ENCODE measurements at regions not wholly inside any gene's neighbourhood (a gene's known extent, or its start where the extent isn't known, plus 50 kb on each side); places are given as distances from the start of the nearest gene placed in this dataset.
A peak's percentile ranks its signal among the peaks of the same experiment; 100 is the strongest.

DNA sequence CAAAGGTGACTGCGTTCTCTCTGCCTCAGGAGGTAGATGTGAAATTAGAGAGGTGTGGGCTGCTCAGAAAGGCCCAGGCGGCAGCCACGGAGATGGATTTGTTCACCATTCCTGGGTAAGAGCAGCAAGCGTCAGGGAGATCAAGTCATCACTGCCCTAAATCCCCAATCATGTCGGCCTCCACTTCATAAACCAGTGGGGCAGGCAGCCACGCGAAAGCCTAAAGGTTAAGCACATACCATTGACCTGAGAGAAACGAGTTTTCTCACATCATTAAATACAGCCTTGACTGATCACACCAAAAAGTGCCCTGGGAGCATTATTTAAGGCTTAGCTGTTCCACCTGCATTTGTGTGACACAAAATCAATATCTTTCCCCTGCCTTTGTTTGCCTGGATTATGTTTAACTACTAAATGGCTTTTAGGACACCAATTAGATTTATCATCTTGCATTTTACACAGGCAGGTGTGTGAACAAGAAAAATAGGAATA is 50.7 kb upstream of the FOXB1 start:
- DNase-seq (ENCODE audit: low spot score): no peak

DNA sequence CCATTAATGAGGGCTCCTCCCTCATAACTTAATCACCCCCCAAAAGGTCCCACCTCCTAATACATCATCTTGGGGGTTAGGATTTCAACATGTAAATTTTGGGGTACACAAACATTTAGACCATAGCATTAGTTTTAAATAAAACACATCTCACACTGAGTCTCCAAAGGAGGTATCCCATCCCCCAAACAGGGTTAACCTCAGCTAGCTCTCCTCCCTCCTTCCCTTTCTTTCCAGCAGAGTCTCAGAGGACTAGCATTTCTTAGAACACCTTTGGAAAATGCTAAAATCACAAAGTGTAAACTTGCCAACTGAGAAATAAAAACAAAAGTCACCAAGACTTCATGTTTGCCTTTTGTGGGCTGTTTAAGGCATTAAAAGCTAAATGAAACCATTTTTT is 51.2 kb upstream of the FOXB1 start:
- no peak for DNase-seq (ENCODE audit: low spot score)

DNA sequence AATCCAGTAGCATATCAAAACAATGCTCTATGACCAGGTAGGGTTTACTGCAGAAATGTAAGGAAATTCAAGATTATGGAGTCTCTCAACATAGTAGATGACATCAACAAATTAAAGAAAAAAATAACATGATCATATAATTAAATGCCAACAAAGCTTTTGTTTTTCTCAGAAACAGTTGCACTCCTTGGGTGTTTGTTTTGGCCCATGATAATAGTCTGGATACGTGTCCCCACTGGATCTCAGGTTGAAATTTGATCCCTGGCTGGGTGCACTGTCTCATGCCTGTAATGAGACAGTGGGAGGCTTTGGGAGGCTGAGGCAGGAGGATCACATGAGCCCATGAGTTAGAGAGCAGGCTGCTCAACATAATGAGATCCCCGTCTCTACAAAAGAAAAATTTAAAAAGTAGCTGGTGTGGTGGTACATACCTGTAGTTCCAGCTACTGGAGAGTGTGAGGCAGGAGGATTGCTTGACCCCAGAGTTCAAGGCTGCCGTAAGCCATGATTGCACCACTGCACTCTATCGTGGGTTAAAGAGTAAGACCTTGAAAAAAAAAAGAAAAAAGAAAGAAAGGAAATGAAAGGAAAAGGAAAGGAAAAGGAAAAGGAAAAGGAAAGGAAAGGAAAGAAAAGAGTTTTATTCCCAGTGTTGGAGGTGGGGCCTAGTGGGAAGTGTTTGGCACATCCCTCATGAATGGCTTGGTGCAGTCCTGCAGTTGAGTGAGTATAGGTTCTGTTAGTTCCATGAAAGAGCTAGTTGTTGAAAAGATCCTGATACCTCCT is 53.3 kb upstream of the FOXB1 start:
- no peak for DNase-seq (ENCODE audit: low spot score)

DNA sequence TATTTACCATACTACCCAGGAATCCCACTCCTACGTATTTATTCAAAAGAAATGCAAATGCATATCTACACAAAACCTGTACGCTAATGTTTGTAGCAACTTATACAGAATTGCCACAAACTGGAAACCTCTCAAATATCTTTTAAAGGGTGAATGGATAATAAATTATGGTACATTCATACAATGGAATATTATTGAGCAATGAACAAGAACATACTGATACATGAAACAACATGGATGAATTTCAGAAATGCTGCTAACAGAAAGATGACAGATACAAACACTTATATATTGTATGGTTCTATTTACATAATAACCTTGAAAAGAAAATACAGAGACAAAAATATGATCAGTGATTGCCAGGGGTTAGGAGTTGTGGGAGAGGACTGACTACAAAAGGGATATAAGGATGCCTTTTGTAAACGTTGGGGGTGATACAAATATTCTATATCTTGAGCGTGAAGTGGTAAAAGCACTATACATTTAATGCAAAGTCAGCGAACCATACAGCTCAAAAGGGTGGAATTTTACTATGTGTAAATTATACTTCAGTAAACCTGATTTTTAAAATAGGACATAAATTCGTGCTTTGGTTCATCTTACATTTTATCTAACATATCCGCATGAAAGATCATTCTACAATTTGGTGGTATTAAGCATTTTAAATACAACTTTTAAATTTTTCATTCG is 55.0 kb upstream of the FOXB1 start:
- no peak for DNase-seq (ENCODE audit: low spot score)

DNA sequence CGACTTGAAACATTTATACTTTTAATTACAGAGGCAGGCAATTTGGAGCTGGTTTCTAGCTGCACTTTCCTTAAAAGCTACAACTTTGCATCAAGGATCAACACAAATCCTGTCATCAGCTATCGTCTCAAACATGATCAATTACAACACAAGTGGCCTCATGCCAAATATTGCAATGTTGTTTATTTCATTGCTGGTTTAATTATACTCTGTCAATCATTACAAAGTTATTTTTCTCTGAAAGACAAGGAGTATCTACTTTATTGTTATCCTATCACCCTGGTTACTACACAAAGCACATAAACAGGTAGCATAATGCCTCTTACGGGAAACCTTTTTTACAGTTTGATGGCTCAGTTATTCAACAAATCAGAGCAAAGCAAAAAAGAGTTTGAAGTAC is 58.0 kb upstream of the FOXB1 start:
- no peak for DNase-seq (ENCODE audit: low spot score)

DNA sequence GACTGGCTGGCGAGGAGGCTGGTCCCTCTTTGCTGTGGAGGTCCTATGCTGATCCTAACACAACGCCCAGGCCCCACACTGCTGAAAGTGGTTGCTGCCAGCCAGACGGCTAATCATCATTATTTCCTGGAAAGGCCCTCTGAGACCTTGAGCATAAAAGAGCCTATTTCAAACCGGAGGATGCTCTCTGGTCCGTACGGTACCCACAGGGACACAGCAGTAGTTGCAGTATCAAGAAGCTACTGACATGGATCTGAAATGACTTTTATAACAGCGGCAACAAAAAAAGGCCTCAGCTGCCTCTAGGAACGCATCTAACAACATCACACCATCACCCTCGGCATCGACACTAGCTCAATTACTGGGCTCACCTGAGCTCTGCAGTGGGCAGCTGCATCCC is 59.1 kb upstream of the FOXB1 start:
- DNase-seq (ENCODE audit: low spot score): no peak

DNA sequence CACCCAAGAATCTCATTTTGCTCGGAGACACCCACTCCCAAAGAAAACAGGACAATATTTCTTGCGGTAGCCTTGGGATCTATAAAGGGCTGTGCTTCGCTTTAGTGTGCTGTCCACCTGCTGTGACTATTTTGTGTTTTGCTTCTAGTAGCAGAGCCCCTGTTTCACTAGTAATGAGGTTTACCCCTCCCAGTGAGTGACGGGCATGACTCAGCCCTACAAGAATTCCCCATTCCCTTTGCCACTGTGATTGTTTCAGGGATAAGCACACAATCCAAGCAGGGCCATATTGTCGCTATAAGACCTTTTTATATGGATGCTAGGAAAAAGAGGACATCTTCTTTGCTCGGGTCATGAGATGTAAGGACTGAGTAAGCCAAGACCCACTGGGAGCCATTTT is 62.5 kb upstream of the FOXB1 start:
- no peak for DNase-seq (ENCODE audit: low spot score)

DNA sequence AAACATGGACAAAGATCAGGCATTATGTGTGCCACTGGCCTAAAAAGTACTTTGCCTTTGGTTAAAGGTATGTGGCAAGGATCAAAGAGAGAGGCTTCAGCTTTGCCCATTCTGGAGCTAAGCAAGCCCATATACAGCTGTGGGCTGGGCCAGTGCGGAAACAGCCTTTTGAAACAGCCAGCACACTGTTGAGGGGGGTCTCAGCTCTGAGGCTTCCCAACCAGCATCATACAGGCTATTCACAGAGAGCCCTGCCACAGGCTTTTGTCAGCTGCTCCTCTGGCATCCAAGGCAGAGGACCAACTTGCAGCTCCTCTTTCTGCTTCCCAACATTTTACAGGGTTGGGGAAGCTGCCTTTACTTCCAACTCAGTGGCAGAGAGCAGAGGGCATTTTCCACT is 63.2 kb upstream of the FOXB1 start:
- DNase-seq (ENCODE audit: low spot score): no peak

DNA sequence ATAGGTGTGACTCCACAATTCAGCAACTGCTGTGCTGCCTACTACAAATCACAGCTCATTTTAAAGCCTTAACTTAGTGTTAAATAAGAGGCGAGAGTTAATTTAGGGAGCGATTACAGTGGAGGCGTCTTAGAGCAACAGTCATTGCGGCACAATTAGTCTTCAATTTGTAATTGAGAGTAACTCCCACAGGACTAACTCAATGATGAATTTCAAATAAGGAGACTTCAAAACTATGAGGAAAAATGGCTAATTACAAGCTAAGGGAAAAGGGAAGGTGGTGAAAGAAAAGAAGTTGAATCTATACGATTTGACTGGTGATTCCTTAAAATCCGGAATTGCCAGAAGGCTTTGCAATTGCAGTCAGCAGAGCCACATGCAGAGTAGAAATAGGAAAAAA is 63.7 kb upstream of the FOXB1 start:
- no peak for DNase-seq (ENCODE audit: low spot score)

DNA sequence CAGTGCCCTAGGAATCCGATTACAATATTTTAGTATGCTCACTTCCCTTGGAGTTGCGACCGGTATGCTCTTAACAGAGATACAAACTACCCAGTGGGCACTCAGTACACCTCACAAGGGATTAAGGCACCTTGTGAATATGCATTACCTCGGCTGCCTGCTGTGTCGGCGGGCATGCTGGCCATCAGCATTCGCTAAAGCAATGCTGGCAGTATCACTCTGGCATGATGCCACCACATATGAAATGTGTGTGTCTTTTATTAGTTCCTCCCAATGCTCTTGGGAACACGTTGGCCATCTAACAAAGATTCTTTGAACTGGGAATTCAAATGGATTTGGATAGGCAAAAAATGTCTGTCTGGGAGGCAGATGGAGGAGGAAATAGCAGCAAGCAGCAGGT is 67.4 kb upstream of the FOXB1 start:
- no peak for DNase-seq (ENCODE audit: low spot score)

DNA sequence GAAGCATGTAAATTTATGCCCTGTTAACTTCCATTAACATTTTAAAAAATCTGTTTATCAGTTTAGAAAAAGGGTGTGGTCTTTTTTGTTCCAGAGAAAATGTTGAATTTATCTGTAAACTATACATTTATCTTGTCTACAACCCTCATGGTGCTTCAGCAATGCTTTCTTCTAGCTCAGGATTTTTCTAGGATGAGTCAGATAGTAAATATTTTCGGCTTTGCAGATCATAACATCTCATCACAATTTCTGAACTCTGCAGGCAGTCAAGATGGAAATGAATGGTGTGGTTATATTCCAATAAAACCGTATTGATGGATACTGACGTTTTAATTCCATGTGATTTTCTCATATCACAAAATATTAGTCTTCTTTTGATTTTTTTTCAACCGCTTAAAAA is 70.5 kb upstream of the FOXB1 start:
- DNase-seq (ENCODE audit: low spot score): no peak

DNA sequence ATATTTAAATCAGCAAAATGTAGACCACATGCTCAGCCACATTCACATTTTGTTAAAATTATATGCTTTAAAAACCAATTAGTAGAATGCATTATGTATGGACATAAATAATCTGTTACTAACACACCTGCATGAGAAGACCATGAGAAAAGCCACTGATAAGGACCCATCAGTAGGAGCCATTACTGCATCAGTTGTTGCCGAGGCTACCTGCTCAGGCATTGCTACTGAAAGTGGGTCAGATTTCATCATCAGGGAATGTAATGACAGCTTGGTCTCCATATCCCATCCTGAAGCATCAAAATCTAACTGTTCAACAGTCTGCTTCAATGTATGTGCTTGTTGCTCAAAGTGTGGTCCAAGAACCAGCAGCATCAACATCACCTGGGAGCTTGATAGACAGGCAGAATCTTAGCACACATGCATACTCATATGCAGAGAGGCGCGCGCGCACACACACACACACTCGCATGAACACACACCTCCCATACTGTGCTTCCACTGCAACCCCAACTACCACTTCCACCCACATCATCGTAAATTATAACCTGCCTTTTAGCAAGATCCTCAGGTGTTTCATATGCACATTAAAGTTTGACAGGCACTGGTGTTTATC is 72.4 kb upstream of the FOXB1 start:
- DNase-seq (ENCODE audit: low spot score): no peak

DNA sequence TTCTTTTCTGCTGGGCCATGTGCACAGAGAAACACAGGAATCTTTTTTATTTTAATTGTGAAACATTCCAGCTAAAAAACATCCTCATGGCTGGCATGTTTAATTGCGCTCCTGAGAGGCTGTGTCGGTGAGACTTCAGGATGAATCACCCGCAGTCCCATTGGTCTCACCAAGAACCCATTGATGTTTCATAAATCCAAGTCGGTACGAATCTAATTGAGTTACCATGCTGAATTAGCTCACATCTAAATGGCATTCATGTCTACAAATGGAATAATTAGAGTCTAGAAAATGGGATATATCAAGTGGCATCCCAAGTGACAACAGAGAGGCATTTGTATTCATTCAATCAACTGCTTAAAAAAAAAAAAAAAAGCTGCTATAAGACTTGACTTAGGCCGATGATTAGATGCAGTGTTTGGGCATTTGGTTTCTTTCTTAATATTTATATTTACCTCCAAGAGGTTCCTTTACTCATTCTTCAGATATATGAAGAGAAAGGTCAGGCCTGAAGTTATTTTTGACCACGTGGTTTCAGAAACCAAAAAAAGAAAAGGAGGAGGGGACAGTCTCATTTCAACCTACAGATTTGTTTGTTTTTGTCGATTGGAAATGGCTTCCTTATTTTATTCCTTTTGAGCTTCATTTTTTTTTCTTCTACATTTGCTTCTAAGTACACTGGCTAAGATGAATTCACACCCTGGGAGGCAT is 79.1 kb upstream of the FOXB1 start:
- no peak for DNase-seq (ENCODE audit: low spot score)

DNA sequence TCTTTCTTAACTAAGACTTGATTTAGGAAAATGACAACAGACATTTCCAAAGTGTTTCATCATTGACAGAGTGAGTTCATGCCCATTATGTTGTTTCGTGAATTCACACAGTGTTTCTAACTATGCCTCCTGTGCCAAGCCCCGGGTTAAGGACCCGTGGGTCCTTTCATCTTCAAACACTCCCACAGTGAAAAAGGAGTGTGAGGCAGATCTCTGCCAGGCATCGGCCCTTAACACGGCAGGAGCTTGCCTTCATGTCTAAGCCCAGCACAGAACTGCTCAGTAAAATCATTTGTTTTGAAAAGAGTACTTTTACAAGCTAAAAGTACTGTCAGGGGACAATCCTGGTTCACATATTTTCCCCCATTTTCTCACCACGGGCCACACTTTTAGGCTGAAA is 80.0 kb upstream of the FOXB1 start:
- no peak for DNase-seq (ENCODE audit: low spot score)

DNA sequence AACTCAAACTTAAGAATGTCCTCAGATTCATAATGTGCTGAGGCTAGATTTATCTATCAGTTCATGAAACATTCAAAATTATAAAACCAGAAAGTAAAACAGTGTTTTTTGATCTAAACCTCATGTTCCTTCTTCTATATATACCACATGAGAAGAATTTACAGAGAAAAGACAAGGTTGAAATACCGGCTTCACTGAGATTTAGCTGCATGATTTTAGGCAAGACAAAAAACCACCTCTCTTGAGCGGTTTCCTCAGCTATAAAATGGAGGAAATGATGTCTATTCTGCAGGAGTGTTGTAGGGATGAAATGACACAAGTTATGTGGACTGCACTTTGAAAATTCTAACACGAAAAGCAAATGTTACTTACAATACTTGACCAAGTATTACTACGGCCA is 80.6 kb upstream of the FOXB1 start:
- DNase-seq (ENCODE audit: low spot score): no peak

DNA sequence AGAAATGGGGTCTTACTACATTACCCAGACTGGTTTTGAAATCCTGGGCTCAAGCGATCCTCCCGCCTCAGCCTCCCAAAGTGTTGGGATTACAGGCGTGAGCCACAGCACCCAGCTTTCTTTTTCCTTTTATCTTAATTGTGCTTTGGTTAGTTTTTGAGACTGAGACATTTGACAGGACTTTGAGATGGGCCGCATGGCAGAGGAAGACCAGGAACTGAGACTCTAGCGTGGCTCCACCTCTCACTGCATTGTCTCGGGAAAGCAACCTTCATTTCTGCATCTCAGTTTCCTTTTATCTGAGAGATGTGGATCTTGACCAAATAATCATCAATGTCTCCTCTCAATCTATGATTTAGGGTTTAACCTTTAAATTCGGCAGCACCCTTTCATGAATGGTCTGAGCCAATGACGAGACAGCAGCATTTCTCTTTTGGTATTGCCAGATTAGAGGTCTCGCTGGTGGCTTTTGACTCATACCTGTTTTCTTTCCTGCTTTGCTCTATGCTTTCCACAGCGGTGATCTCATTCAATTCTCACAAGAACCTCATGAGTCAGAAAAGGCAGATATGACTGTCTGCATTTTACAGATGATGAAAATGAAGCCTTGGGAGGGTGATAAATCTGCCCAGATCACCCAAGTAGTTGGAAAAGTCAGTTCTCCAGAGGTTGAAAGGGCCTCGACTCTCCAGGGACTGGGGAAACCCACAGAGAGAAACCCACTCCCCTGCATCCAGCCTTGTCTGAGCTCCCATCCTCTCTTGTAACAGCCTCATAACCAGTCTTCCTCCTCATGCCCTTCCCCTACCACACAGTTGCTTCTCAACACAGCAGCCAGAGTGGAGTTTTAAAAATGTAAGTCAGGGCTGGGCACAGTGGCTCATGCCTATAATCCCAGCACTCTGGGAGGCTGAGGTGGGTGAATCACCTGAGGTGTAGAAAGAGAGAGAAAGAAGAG is 84.8 kb upstream of the FOXB1 start:
- DNase-seq (ENCODE audit: low spot score): no peak

DNA sequence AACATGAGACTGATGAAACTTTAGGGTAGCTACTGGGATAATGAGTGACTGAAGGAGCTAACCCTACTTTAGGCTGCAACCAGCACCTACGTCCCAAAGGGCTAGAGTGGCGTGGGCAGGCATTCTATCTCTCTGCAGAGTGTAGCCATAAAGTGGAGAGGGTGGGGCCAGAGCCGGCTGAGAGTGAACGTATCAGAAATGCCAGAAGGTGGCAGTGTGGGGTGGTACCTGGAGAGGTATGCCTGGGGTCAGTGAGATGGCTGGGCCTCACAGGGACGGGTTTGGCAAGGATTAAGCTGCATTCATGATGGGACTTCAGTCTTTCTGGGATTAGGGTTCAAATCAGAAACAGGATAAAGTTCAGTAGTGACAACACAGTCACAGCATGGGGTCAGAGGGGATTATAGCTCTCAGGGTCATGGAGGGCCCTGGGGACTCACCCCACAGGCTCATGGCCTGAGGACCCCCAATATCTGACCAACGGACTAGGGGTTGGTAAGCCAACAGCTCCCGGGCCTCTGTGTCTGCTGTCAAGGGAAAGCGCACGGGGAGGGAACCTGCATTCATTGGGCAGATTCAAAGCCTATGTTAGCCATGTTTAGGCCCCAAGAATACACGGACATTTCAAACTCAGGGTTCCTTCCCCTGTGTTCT is 86.5 kb upstream of the FOXB1 start:
- peak; percentile 67 for DNase-seq (ENCODE audit: low spot score)

DNA sequence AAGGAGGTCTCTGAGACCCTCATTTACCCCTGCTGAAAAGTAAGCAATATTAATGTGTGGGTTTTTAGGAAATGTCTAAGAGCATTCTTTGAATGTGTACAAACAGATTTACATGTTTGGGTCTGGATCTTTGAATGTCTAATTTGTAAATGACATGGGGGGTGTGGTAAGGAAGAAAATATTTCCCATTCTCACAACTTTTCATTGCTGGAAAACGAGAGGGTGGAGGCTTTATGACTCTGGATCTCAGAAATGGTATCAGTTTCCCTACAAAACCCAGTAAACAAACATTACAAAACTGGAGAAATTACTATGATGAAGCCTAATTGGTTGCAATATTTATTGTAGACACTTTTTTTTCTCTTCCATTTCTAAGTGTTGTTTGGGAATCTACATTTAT is 98.1 kb upstream of the FOXB1 start:
- DNase-seq (ENCODE audit: low spot score): no peak

DNA sequence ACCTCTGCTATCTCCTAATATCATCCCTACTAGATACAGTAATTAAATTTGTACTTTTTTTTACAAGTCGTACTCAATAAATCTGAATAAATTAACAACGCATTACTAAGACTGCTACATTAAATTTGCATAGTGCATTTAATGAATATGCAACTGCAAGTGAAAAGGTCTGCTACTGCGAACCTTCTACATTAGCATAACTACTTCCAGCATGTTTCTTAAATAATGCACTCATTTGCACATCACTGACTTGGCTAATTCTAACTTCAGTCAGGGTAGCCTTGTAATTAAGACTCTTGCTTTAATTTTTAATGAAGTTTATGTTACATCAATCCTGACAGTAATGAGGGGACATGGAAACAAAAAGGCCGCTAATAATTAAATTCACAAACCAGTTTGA is 98.9 kb upstream of the FOXB1 start:
- DNase-seq (ENCODE audit: low spot score): no peak

DNA sequence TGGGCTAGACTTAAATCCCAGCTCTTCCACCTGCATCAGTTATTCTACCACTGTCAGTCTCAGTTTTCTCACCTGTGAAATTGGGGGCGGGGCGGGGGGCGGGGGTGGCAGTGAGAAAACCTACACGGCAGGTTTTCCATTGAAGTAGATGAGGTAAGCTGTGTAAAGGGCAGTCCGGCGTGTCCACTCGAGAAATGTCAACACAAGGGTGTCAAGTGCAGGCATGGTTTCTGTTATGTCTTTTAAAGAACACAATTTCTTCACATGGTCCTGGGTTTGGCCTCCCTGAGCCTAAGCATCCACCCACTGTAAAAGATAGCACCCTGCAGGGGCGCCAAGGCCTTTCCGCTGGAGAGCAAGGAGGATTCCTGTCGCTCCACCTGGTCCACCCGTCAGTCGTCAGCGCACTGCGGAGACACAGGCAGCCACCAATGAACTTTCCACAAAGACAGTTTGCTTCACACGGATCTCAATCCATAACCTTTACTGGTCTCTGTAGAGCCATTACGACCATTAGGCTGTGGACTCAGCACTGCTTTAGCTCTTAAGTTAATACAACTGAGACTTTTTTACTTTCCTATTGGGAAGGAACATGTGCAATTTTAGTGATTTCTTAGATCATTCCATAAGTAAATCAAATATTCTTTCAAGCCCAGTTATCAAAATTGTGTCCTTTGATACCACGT is 99.5 kb upstream of the FOXB1 start:
- no peak for DNase-seq (ENCODE audit: low spot score)

All from mucosa of gallbladder (tissue), 1 donor.